ENCODE measurements at regions not wholly inside any gene's neighbourhood (a gene's known extent, or its start where the extent isn't known, plus 50 kb on each side); places are given as distances from the start of the nearest gene placed in this dataset.

DNA sequence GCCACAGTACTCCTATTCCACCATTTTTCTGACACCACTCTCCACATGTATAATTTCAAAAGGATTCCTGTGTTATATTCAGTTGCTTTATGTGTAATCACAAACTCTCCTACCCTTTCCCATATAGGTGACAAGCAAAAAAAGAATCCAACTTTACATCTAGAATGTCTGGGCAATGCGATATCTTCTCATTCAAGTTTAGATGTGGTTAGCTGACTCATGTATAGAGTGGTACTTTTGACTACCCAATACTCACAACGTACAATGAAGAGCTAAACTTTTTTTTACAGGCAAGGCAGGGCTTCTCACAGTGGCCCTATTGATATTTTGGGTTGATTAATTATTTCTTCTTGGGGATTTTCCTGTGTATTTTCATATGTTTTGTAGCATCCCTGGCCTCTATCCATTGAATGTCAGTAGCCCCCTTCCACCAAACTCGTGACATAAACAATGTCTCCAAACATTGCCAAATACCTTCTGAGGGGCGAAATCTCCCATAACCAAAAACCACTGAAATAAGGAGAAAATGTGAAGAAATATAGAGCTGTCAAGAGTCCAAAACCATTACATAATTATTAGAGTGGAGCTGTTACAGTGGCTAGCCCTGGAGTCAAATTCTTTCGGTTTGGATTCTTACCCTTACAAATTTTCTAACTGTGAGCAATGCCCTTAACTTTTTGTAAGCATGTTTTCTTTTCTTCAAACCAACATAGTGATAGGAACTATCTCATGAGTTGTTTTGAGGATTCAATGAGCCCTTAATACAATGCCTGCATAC is 342.6 kb downstream of the NSUN3 start:
- TF ChIP-seq, protein P1, sequence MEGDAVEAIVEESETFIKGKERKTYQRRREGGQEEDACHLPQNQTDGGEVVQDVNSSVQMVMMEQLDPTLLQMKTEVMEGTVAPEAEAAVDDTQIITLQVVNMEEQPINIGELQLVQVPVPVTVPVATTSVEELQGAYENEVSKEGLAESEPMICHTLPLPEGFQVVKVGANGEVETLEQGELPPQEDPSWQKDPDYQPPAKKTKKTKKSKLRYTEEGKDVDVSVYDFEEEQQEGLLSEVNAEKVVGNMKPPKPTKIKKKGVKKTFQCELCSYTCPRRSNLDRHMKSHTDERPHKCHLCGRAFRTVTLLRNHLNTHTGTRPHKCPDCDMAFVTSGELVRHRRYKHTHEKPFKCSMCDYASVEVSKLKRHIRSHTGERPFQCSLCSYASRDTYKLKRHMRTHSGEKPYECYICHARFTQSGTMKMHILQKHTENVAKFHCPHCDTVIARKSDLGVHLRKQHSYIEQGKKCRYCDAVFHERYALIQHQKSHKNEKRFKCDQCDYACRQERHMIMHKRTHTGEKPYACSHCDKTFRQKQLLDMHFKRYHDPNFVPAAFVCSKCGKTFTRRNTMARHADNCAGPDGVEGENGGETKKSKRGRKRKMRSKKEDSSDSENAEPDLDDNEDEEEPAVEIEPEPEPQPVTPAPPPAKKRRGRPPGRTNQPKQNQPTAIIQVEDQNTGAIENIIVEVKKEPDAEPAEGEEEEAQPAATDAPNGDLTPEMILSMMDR (IDR thresholded peaks at IDR 0.05): no peak
- no peak for TF ChIP-seq POLR2A (IDR thresholded peaks at IDR 0.05)
